GM12801 (cell line): ENCODE measurements at regions not wholly inside any gene's neighbourhood (a gene's known extent, or its start where the extent isn't known, plus 50 kb on each side); places are given as distances from the start of the nearest gene placed in this dataset.

ENCODE experiments used
- TF ChIP-seq, protein P1 (sequence below): IDR thresholded peaks from one replicate; pipeline ENCODE4 v1.5.1; 2011; ENCODE audit warnings: control low read depth; ENCODE audit not compliant: insufficient read length; ENCODE audit errors: extremely low read depth

GRCh38 chr3:82940124-82940523, 1178.7 kb upstream of the GBE1 start:
- TF ChIP-seq, protein P1, sequence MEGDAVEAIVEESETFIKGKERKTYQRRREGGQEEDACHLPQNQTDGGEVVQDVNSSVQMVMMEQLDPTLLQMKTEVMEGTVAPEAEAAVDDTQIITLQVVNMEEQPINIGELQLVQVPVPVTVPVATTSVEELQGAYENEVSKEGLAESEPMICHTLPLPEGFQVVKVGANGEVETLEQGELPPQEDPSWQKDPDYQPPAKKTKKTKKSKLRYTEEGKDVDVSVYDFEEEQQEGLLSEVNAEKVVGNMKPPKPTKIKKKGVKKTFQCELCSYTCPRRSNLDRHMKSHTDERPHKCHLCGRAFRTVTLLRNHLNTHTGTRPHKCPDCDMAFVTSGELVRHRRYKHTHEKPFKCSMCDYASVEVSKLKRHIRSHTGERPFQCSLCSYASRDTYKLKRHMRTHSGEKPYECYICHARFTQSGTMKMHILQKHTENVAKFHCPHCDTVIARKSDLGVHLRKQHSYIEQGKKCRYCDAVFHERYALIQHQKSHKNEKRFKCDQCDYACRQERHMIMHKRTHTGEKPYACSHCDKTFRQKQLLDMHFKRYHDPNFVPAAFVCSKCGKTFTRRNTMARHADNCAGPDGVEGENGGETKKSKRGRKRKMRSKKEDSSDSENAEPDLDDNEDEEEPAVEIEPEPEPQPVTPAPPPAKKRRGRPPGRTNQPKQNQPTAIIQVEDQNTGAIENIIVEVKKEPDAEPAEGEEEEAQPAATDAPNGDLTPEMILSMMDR, result no peak

DNA sequence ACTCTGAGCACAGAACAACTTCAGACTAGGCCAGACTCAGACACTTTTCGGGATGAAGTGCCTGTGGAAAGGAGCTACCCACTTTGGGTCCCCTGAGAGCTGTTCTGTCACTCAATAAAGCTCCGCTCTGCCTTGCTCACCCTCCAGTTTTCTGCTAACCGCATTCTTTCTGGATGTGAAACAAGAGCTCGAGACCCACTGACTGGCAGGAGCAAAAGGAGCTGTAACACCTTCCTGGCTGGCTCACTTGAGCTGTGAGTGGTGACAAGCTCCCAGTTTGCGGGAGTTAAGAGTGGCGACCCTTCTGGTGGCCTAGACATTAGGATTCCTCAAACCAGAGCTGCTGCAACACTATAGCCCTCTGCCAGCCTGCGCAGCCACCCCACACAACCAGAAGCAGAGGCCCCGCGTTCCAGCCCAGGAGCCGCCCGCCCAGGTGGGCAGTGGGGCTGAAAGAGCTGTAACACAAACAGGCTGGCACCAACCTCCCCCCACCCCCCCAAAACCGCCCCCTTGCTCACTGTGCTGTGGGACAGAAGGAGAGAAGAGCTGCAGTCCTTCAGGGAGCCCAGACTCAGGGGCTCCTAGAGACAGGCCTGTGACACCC, 1178.1 kb upstream of the GBE1 start:
- TF ChIP-seq, protein P1, result no peak

DNA sequence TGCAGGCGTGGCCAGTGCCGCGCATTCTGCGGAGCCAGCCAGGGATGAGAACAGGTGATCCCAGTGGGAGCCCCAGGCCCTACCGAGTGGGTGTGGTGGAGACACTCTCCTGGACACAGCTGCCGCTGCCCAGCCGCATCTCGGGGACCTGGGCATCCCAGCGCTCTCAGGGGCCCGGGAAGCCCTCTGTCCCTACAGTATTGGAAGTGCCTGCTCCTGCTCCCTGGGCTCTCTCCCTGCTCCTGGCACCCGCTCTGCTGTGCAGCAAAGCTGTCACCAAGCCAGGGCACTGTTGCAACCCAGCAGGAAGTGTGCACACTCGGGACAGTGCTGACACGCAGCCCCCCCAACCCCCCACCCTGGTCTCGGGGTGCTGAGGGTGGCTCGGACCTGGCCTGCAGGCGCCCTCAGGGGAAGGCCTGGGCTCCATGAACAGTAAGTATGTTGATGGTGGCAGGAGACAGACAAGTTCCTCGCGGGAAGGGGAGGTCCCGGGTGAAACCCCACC, 1177.4 kb upstream of the GBE1 start:
- TF ChIP-seq, protein P1, result no peak

DNA sequence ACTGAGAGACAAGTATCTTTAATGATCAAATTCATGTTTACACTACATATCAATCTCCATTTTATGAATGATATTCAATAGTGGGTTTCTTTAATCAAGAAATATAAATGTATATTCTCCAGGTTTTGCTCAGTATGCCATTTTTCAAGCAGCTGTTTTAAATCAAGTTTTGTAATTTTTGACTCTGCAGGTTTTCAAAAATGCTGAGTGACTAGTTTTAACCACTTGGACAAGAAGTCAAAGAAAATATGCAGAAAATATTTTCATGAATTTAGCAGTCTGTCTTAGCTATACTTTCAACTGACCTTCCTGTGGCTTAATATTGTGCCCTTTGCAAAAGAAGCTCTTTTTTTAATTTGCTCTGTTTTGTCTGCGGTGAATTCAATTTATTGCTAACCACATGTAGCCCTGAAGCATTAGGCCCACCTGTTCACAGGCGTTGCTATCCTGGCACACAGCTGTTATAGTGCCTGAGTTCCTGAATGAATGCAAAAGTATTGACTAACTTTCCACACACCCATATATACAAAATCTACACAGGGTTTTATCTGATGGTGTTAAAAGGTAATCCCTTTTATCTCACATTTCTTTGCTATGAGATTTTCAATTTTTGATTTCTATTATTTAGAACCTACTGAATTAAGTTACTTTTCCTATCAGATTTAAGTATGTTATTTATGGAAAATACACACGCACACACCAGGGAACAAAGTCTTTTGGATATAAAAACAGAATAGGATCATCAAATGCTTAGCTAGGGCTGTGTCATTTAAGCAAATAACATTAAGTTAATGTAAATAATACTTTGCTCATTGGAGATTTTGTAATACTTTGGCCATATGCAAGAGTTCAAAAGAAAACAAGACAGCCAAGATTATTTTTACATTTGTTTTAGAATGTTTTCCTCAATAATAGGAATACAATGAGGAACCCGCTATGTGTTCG, 1166.1 kb upstream of the GBE1 start:
- TF ChIP-seq, protein P1, result no peak

- TF ChIP-seq, protein P1, result no peak
Measured at GRCh38 chr3:82891028-82891427, 1129.6 kb upstream of the GBE1 start.

DNA sequence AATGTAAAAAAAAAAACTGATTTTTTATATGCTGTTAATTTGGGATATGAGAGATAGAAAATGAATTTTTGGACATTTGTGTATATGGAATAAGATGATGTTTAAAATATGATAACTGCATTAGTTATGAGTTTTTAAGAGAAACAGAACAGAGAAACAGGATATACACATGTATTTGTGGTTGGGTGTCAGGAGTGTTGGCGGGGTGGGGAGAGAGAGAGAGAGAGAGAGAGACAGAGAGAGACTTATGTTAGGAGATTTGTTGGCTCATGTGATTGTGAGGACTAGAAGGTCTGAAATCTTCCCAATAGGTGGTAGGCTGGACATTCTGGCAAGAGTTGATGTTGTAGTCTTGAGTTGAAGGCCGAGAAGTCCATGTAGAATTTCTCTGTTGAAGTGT, 1121.6 kb upstream of the GBE1 start:
- TF ChIP-seq, protein P1, result no peak

GRCh38 chr3:82875401-82875800, 1114.0 kb upstream of the GBE1 start:
- TF ChIP-seq, protein P1, result no peak
